HG02870 (cell line): ENCODE measurements at regions not wholly inside any gene's neighbourhood (a gene's known extent, or its start where the extent isn't known, plus 50 kb on each side); places are given as distances from the start of the nearest gene placed in this dataset.

Experiments used
- ATAC-seq: cut with Tn5 transposase; IDR thresholded peaks from one replicate; pipeline ENCODE4 v1.9.1; 2021; ENCODE audit warnings: mild to moderate bottlenecking, moderate library complexity; ENCODE audit not compliant: unreplicated experiment

DNA sequence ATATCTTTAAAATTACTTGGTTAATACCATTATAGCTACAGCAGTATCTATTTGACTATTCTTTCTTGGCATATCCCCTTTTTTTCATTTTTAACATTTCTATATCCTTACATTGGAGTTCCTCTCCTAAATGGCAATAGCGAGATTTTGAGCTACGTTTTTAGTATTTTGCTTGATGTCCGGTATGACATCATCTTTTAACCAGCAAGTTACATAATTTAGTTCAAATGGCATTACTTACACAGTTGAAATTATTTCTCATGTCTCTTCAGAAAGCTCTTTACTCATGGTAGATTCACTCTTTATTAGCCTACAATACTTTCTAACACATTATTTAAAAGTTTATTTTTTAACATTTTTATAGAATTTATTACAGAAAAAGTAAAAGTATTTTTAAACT, 701.7 kb upstream of the EPHA7 start:
- no peak for ATAC-seq

GRCh38 chr6:94099072-94099471, 679.7 kb upstream of the EPHA7 start:
- ATAC-seq, result no peak

GRCh38 chr6:94095961-94096360, 676.6 kb upstream of the EPHA7 start:
- no peak for ATAC-seq

DNA sequence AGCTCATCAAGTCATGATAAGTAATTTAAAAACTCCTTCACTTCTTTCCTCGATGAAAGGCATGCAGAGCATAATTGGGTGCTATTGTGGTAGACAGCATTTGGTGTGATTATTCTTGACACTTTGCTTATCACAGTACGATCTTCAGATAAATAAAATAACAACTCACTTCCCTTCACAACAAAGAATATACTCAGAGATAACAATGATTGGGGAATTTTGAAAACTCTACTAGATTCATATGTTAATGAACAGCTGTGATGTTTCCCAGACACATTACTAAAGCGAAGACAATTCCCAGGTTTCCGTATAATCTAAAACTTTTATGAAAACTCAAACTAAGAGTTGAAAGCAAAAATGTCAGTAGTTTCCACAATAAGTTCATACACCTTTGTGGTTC, 670.6 kb upstream of the EPHA7 start:
- no peak for ATAC-seq

DNA sequence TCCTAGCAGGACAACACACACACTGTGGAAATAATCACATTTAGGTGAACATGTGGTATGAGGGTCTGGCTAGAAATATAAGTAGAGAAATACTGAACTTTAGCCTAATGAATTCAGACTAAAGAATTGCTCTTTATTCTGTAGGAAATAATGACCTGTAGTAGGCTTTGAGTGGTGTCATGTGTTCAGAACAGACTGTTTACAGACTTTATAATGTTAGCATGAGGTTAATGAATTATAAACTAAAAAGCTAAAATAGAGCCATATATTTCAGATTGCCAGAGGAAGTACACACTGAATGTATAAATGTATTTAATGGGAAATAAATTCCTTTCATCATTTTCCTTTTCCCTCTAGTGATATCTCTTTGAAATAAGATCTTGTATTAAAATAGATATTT, 669.5 kb upstream of the EPHA7 start:
- no peak for ATAC-seq

GRCh38 chr6:94074764-94075163, 655.4 kb upstream of the EPHA7 start:
- no peak for ATAC-seq

DNA sequence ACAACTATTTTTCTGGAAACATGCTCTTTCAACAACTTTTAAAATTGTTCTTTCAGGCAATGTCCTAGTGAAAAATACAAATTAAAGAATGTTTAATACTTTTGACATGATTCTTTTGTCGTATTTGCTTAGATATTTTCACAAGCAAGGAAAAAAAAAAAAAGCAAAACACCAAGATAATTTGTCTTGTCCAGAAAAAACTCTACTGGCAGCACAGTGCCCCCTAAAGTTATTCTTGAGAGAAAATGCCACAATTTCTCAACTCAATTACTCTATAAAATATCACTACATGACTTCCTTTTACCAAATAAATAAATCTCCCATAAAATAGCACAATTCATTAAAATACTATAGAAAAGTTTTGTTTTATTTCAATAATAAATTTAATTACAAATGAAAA, 652.5 kb upstream of the EPHA7 start:
- no peak for ATAC-seq

- no peak for ATAC-seq
Observed at GRCh38 chr6:94065707-94066337, 646.5 kb upstream of the EPHA7 start.

- ATAC-seq, result no peak
Observed at GRCh38 chr6:94052749-94053148, 633.4 kb upstream of the EPHA7 start.

DNA sequence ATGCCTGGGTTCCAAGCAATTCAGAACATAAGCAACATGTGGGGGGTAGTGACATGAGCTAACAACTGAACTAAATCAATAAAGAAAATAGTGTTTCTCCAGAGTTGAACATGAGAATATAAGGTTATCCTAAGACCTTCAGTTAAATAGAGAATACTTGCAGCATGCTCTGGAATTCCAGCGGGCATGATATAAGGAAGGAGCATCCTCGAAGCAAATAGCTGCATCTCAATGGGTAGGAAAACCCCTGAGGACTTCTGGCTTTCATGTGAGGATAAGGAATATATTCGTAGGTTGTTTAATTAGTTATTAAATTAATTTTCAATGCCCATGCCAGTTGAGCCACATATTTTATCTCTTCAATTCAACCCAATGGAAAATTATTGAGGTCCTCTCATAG, 631.2 kb upstream of the EPHA7 start:
- no peak for ATAC-seq

GRCh38 chr6:94049001-94049400, 629.6 kb upstream of the EPHA7 start:
- no peak for ATAC-seq

DNA sequence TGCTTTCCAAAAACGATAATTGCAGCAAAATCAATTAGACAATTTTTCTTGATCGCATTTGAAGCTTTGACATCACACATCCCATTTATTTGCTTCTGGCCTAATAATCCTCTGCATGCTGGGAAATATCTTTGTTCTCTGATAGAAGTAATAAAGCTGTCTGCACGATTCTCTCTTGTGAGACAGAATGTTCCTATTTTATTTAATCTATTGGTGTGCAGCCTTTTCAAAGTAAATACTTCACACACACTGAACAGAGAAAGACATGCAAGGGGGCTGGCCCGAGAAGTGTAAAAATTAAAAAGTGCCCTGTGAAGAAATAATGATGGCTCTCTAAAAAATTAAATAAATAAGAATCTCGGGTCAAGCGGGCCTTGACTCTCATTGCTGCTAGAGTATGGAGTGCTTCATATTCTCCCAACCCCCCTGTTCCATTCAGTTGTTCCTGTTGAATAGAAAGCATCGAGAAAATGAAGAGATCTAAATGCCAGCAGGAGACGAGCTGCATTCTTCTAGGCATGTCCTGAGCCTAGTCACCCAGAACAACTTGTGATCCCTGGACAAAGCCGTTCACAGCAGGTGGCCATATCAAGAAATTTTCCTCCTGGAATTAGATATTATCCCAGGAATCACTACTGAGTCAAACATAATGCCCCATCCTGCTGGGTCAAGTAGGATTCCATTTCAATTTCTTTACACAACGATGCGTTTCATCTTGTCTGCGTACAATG, 625.9 kb upstream of the EPHA7 start:
- no peak for ATAC-seq

DNA sequence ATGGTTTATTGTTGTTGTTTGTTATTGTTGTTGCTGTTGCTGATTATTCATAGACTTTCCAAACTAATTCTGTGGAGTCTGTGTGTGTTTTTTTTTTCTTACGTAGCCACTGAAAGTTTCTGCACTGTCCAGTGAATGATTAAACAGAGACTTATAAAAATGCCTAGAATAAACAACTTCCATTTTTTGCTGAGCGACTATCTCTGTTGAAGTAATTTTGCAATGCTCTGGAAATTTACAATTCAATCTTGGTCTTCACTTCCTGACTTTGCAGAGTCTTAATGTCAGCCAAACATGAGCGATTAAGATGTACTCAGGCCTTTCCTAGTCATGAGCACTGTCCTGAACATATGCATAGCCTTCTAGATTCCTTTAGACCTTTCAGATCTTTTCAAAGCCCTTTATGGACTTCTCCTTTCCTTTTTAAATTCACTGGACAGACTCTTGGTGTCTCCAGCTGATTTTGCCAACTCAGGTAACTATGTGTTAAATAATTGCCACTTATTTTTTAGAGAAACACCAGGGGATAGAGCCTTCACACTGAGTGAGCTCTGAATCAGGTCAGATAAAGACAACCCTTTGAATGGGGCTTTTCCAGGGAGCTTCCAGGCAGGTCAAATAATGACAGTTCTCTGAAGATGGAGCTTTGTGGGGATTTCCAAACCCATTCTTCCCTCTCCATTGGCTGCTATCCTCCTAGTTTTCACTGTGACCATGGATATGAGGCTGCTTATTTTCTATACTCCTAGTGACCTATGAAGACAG, 622.8 kb upstream of the EPHA7 start:
- ATAC-seq, result no peak

GRCh38 chr6:94036024-94036423, 616.7 kb upstream of the EPHA7 start:
- ATAC-seq, result no peak

- no peak for ATAC-seq
Observed at GRCh38 chr6:94027374-94027773, 608.0 kb upstream of the EPHA7 start.

GRCh38 chr6:94026575-94026974, 607.2 kb upstream of the EPHA7 start:
- no peak for ATAC-seq

DNA sequence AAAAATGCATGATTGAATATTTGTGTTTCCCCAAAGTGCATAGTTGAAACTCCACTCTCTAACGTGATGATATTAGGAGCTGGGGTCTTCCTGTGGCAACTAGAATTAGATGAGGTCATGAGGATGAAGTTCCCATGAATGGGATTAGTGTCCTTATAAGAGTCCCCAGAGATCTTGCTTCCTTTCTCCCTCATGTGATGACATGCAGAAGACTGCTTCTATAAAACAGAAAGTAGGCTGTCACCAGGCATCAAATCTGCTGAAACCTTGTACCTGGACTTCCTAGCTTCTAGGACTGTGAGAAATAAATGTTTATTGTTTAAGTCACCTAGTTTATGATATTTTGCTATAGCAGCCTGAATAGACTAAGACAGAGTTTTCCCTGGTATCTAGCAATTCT, 586.5 kb upstream of the EPHA7 start:
- ATAC-seq, result no peak

GRCh38 chr6:93992976-93993375, 573.6 kb upstream of the EPHA7 start:
- no peak for ATAC-seq

- no peak for ATAC-seq
Observed at GRCh38 chr6:93989630-93990029, 570.3 kb upstream of the EPHA7 start.

- no peak for ATAC-seq
Observed at GRCh38 chr6:93985953-93986352, 566.6 kb upstream of the EPHA7 start.

- ATAC-seq, result no peak
Observed at GRCh38 chr6:93975159-93975558, 555.8 kb upstream of the EPHA7 start.

GRCh38 chr6:93974332-93974731, 555.0 kb upstream of the EPHA7 start:
- ATAC-seq, result no peak
